HEK293T (cell line): ENCODE measurements at regions not wholly inside any gene's neighbourhood (a gene's known extent, or its start where the extent isn't known, plus 50 kb on each side); places are given as distances from the start of the nearest gene placed in this dataset.

Source experiments
- CTCF ChIA-PET: fragments of 350-600 bp; formaldehyde crosslinking; extraction: SDS; loops from one replicate; lab custom pipeline; 2021; ENCODE audit warnings: antibody characterized with exemption, inconsistent platforms; lab: Yijun Ruan, JAX
- POLR2A ChIA-PET: fragments of 350-600 bp; formaldehyde crosslinking; extraction: SDS; loops from one replicate; lab custom pipeline; 2020; ENCODE audit warnings: antibody characterized with exemption, inconsistent platforms; lab: Yijun Ruan, JAX
- DNase-seq: peaks from one replicate; pipeline ENCODE4 v3.0.0; 2012; ENCODE audit warnings: mixed read lengths; ENCODE audit errors: extremely low spot score
- ARNT ChIP-seq: fragments of 450-650 bp; IDR thresholded peaks from 2 replicates; pipeline ENCODE4 v1.6.1; 2017; ENCODE audit warnings: mild to moderate bottlenecking
- BHLHE40 ChIP-seq: fragments of 450-650 bp; IDR thresholded peaks from 2 replicates; pipeline ENCODE4 v1.6.1; 2016; ENCODE audit warnings: mild to moderate bottlenecking, moderate library complexity, borderline replicate concordance
- CTBP1 ChIP-seq: fragments of 450-650 bp; IDR thresholded peaks from 2 replicates; pipeline ENCODE4 v1.6.1; 2016; ENCODE audit warnings: borderline replicate concordance
- ELF4 ChIP-seq: fragments of 450-650 bp; IDR thresholded peaks from 2 replicates; pipeline ENCODE4 v1.6.1; 2017; ENCODE audit warnings: antibody characterized with exemption
- FOXA1 ChIP-seq: fragments of 450-650 bp; IDR thresholded peaks from 2 replicates; pipeline ENCODE4 v1.6.1; 2016; ENCODE audit warnings: mild to moderate bottlenecking
- FOXK2 ChIP-seq: fragments of 450-650 bp; IDR thresholded peaks from 2 replicates; pipeline ENCODE4 v1.6.1; 2016; ENCODE audit warnings: mild to moderate bottlenecking
- FOXM1 ChIP-seq: fragments of 450-650 bp; IDR thresholded peaks from 2 replicates; pipeline ENCODE4 v1.6.1; 2017; ENCODE audit warnings: mild to moderate bottlenecking, borderline replicate concordance
- HDGF ChIP-seq: fragments of 450-650 bp; IDR thresholded peaks from 2 replicates; pipeline ENCODE4 v1.6.1; 2017; ENCODE audit warnings: antibody characterized with exemption, borderline replicate concordance
- L3MBTL2 ChIP-seq: fragments of 450-650 bp; conservative IDR thresholded peaks from 2 replicates; pipeline ENCODE4 v1.6.1; 2016; ENCODE audit warnings: mild to moderate bottlenecking
- LEF1 ChIP-seq: fragments of 450-650 bp; IDR thresholded peaks from 2 replicates; pipeline ENCODE4 v1.6.1; 2017; ENCODE audit warnings: mild to moderate bottlenecking, borderline replicate concordance
- NFRKB ChIP-seq: fragments of 450-650 bp; IDR thresholded peaks from 2 replicates; pipeline ENCODE4 v1.6.1; 2016; ENCODE audit warnings: mild to moderate bottlenecking, moderate library complexity
- SP1 ChIP-seq: fragments of 450-650 bp; IDR thresholded peaks from 2 replicates; pipeline ENCODE4 v1.6.1; 2017
- SUZ12 ChIP-seq: fragments of 450-650 bp; IDR thresholded peaks from 2 replicates; pipeline ENCODE4 v1.6.1; 2016; ENCODE audit warnings: mild to moderate bottlenecking
- TARDBP ChIP-seq: fragments of 450-650 bp; IDR thresholded peaks from 2 replicates; pipeline ENCODE4 v1.6.1; 2016
- ZNF384 ChIP-seq: fragments of 450-650 bp; IDR thresholded peaks from 2 replicates; pipeline ENCODE4 v1.6.1; 2016
- TF ChIP-seq, protein P1 (sequence below): fragments of 450-650 bp; IDR thresholded peaks from 2 replicates; pipeline ENCODE4 v1.6.1; 2016

DNA sequence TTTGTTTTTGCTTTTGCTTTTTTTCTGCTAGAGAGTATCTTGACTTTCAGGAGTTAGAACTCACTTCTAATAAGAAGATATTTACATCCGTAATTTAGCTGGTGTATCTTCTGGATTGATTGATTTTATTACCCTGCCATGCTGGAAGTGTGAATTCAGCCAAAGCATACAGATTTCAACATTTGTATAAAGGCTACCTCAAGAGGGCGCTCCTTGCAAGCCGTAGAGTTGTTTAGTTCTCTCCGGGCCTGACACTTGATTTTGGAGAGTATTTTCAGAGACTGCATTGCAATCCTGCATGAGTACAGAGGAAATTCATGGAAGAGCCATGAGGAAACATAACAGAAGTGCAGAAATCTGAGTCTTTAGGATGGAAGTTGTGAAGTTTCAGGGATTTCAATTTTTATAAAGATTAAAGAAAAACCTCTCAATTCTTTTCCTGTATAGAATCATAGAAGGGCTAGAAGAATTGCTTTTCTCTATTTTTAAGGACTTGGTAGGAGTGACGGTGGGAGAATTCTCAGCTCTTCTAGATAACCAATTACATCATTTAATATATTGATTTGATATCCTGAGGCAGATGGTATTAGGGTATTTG, 66.7 kb upstream of the TIAM2 start:
- TF ChIP-seq, protein P1, sequence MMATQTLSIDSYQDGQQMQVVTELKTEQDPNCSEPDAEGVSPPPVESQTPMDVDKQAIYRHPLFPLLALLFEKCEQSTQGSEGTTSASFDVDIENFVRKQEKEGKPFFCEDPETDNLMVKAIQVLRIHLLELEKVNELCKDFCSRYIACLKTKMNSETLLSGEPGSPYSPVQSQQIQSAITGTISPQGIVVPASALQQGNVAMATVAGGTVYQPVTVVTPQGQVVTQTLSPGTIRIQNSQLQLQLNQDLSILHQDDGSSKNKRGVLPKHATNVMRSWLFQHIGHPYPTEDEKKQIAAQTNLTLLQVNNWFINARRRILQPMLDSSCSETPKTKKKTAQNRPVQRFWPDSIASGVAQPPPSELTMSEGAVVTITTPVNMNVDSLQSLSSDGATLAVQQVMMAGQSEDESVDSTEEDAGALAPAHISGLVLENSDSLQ, result peak; percentile 70
- TF ChIP-seq L3MBTL2, result no peak
- ChIA-PET CTCF (interaction anchor here (0.6 to 1.4 kb wide), 18 partner anchors 14 to 453 kb away, joined by 3 to 8 read pairs (median 4); no protein-coding TSS in a partner anchor), POLR2A (no interaction called here)
- DNase-seq, result peak; percentile 81

DNA sequence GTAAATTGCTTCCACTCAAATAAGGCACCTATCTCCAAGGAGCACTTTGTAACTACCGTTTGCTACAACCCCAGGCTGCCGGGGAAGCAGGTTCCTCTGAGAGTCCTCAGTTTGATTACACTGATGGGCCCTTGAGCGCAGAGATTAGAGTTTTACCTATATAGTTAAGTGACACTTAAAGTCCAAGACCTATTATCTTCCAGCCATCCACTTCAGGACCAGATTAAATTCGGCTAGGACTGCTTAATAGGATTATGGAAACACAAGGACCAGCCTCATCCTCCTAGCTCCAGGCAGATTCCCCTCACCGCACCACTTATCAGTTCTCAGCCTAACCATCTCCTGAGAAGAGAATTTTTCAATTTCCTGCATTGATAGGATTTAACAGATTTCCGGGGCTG, 64.7 kb upstream of the TIAM2 start:
- CTCF ChIA-PET, result interaction anchor here (1.1 kb wide), 1 partner anchor 31 kb away, joined by 3 read pairs; no protein-coding TSS in a partner anchor
- POLR2A ChIA-PET, result no interaction called here
- no peak for TF ChIP-seq L3MBTL2
- TF ChIP-seq TARDBP, result no peak
- no peak for TF ChIP-seq ARNT
- TF ChIP-seq FOXM1, result no peak
- TF ChIP-seq ELF4, result no peak
- no peak for TF ChIP-seq ZNF384
- no peak for TF ChIP-seq LEF1
- no peak for TF ChIP-seq FOXA1
- TF ChIP-seq SP1, result no peak
- no peak for TF ChIP-seq NFRKB
- no peak for TF ChIP-seq FOXK2
- no peak for TF ChIP-seq CTBP1
- no peak for TF ChIP-seq SUZ12
- no peak for TF ChIP-seq HDGF
- TF ChIP-seq BHLHE40, result no peak
- TF ChIP-seq, protein P1, result no peak
- DNase-seq, result no peak

DNA sequence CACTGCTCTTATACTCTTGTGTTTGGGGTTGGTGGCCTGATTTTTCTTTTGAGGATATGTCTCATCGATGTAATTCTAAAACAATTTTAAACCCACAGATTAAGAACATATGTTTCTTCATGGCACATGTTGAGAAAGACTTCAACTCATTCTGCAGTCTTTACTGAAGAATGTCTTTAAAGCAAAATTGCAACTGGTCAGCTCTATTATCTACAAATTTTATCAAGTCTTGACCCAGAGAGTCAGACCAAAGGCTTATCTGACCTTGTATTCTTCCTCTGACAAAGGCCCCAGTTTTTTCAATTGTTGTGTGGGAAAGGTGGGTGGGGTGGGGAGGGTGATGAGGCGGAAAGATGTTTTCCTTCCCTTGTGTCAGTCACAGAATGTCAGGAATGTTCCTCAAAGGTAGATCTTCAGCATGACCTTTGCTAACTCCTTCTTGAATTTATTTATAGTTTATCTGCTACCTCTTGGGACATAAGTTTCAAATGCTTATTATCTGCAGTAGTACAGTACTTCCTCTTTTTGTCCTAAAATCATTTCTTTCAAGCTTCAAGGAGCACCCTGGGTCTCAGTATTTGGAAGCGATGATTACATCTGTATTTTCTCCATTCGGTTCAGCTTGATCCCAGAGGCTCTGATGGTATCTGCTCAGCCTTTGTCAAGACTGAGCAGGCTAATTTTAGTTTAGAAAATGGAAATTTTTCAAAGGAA, 63.2 kb upstream of the TIAM2 start:
- CTCF ChIA-PET, result no interaction called here
- TF ChIP-seq BHLHE40 (no peak), FOXK2 (no peak), SUZ12 (no peak), ARNT (no peak), FOXA1 (no peak), LEF1 (no peak), ZNF384 (no peak), HDGF (no peak), CTBP1 (no peak), FOXM1 (no peak), NFRKB (no peak)
- POLR2A ChIA-PET, result no interaction called here
- no peak for DNase-seq

DNA sequence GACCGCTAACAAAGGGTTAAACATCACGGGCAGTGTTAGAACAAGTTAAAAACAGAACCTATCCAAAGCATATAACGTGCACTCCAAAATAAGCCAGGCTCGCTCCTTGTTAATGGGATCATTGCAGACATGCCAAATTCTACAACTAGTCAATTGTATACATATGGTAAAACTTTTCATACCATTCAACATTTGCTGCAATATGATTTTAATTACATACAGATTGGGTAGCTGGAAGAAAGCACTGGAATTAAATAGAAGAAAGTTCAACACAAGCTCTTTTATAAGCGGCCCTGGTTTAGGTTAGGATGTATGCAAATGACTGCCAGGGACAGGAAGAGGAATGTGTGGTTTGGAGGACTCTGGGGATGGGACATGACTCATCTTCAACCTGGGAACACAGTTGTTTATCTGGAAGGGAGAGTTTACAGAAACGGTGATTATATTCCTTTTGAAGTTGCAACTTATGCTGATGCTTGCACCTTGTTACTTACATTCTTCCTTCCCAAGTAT, 62.5 kb upstream of the TIAM2 start:
- DNase-seq, result no peak
- ChIA-PET POLR2A (no interaction called here), CTCF (no interaction called here)
- TF ChIP-seq LEF1, result no peak
- no peak for TF ChIP-seq ZNF384
- TF ChIP-seq TARDBP, result no peak
- TF ChIP-seq, protein P1, result no peak
- no peak for TF ChIP-seq SUZ12
- no peak for TF ChIP-seq NFRKB
- no peak for TF ChIP-seq ELF4
- no peak for TF ChIP-seq L3MBTL2
- TF ChIP-seq FOXM1, result no peak
- no peak for TF ChIP-seq ARNT
- no peak for TF ChIP-seq SP1
- TF ChIP-seq FOXK2, result no peak
- TF ChIP-seq FOXA1, result no peak
- no peak for TF ChIP-seq BHLHE40
- TF ChIP-seq CTBP1, result no peak
- no peak for TF ChIP-seq HDGF

DNA sequence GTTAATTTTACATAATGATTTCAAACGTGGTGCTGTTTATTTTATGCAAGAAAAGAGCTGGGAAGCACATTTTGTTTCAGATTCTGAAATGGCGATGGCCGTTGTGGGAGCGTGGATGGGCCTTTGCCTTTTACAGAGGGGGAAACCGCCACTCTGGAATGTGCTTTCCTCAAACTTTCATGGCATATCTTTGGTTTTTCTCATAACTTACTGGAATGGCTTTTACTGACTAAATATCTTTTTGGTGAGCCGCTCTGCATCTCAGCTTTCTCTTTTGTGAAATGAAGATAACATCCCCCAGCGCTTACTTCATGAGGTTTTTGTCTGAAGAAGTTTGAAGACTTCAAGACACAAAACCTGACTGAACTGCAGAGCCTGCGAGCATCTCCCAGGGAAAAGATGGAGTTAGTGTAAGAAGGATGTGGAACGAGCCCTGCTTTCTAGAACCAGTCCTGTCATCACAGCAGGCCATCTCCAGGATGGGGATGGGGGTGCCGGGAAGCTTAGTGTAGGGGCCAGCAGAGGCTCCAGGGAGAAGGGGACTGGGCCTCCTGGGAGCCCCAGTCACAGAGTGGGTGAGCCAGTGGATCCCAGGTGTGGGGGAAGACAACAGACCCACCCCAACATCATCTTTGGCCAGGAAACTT, 61.8 kb upstream of the TIAM2 start:
- no peak for DNase-seq
- no peak for TF ChIP-seq TARDBP
- no peak for TF ChIP-seq LEF1
- no peak for TF ChIP-seq ZNF384
- TF ChIP-seq, protein P1, result no peak
- TF ChIP-seq HDGF, result no peak
- TF ChIP-seq ELF4, result no peak
- no peak for TF ChIP-seq NFRKB
- TF ChIP-seq SUZ12, result no peak
- TF ChIP-seq SP1, result no peak
- no peak for TF ChIP-seq FOXK2
- TF ChIP-seq FOXA1, result no peak
- TF ChIP-seq L3MBTL2, result no peak
- no peak for TF ChIP-seq ARNT
- no peak for TF ChIP-seq CTBP1
- TF ChIP-seq BHLHE40, result no peak
- TF ChIP-seq FOXM1, result no peak
- ChIA-PET CTCF (interaction anchor here (0.7 kb wide), 1 partner anchor 147 kb away, joined by 3 read pairs; no protein-coding TSS in a partner anchor), POLR2A (no interaction called here)
